Endothelial cell of umbilical vein (primary cell): ENCODE measurements at regions not wholly inside any gene's neighbourhood (a gene's known extent, or its start where the extent isn't known, plus 50 kb on each side); places are given as distances from the start of the nearest gene placed in this dataset.

Source experiments
- BruUV-seq: library from RNA; stranded (reverse); fragments of 400-500 nt; replicated peaks from 2 replicates; lab custom pipeline; 2021; lab: Mats Ljungman, UMichigan
- CTCF ChIA-PET: fragments of 300-600, 350-600 bp; sonication (Branson Sonifier 250); formaldehyde crosslinking; loops from one replicate; lab custom pipeline; 2021; ENCODE audit warnings: antibody characterized with exemption, inconsistent platforms; lab: Charles Lee
- POLR2A ChIA-PET: fragments of 300-600, 350-600 bp; sonication (Branson Sonifier 250); formaldehyde crosslinking; loops from one replicate; lab custom pipeline; 2021; ENCODE audit warnings: antibody characterized with exemption, inconsistent platforms; lab: Charles Lee
- DNase-seq: peaks from one replicate; pipeline ENCODE4 v3.0.0-alpha.2; 2011; ENCODE audit warnings: low read depth, low spot score
- FAIRE-seq: peaks from 2 replicates; lab custom pipeline; 2011; peaks lifted over from hg19 to GRCh38; lab: Jason Lieb, UNC
- H2AFZ ChIP-seq: 2 replicates; pipeline ENCODE4 v1.6.0; 2012; ENCODE audit warnings: low read depth, low read length, control low read depth, inconsistent platforms
- H3K27ac ChIP-seq: 2 replicates; pipeline ENCODE4 v1.5.1; 2011; ENCODE audit warnings: low read depth, mild to moderate bottlenecking, control low read depth, low read length, moderate library complexity; ENCODE audit not compliant: insufficient read depth
- H3K27me3 ChIP-seq, 2 experiments: 2 replicates each; pipeline versions ENCODE4 v1.6.0 to v1.6.1; 2011; ENCODE audit warnings: low read length in 2 of 2, mixed read lengths in 1 of 2; ENCODE audit not compliant: control insufficient read depth in 2 of 2, insufficient read depth in 2 of 2
- H3K36me3 ChIP-seq, 2 experiments: 2 replicates in 1 of 2; 3 replicates in 1 of 2; pipeline ENCODE4 v1.5.1; 2011; ENCODE audit warnings: low read length in 2 of 2, mild to moderate bottlenecking in 1 of 2, moderate library complexity in 1 of 2; ENCODE audit not compliant: control insufficient read depth in 2 of 2, insufficient read depth in 2 of 2; ENCODE audit errors: extremely low read depth in 1 of 2
- H3K4me1 ChIP-seq: 3 replicates; pipeline ENCODE4 v1.5.1; 2011; ENCODE audit warnings: mild to moderate bottlenecking, low read length; ENCODE audit not compliant: control insufficient read depth, insufficient read depth; ENCODE audit errors: extremely low read depth
- H3K4me2 ChIP-seq: 2 replicates; pipeline ENCODE4 v1.6.1; 2011; ENCODE audit warnings: low read length, control low read depth, mixed read lengths; ENCODE audit not compliant: insufficient read depth
- H3K4me3 ChIP-seq, 3 experiments: fragments of 200-600 bp in 1 of 3; sonication (generic), shearing (Covaris generic) in 1 of 3; replicated peaks in 1 of 3; 2 replicates each; pipeline ENCODE4 v1.5.1; 2011 to 2016; ENCODE audit warnings: control low read depth in 3 of 3, low read length in 3 of 3, mild to moderate bottlenecking in 2 of 3, inconsistent platforms in 1 of 3, low read depth in 1 of 3, moderate library complexity in 1 of 3; ENCODE audit not compliant: insufficient read depth in 1 of 3
- H3K79me2 ChIP-seq: 2 replicates; pipeline ENCODE4 v1.6.0; 2012; ENCODE audit warnings: low read length, inconsistent platforms; ENCODE audit not compliant: control insufficient read depth, insufficient read depth
- H3K9ac ChIP-seq: replicated peaks from 2 replicates; pipeline ENCODE3; 2011; ENCODE audit warnings: low read length, control low read depth; ENCODE audit not compliant: insufficient read depth; ENCODE audit errors: extremely low read depth
- H3K9me1 ChIP-seq: replicated peaks from 3 replicates; pipeline ENCODE4 v1.6.0; 2011; ENCODE audit warnings: mild to moderate bottlenecking, low read length; ENCODE audit not compliant: control insufficient read depth, insufficient read depth; ENCODE audit errors: extremely low read depth
- H3K9me3 ChIP-seq: replicated peaks from 2 replicates; pipeline ENCODE4 v1.5.1; 2012; ENCODE audit warnings: low read length, inconsistent platforms; ENCODE audit not compliant: control insufficient read depth, insufficient read depth
- H4K20me1 ChIP-seq: replicated peaks from 2 replicates; pipeline ENCODE3; 2011; ENCODE audit warnings: mild to moderate bottlenecking, low read length; ENCODE audit not compliant: control insufficient read depth, insufficient read depth; ENCODE audit errors: extremely low read depth
- CTCF ChIP-seq, 2 donors: IDR thresholded peaks; 1 replicate in 1 of 2; 2 replicates in 1 of 2; pipeline ENCODE4 v1.5.1; 2011; ENCODE audit warnings: low read length in 2 of 2, mild to moderate bottlenecking in 2 of 2, moderate library complexity in 2 of 2, control low read depth in 1 of 2, inconsistent platforms in 1 of 2, low read depth in 1 of 2; ENCODE audit not compliant: insufficient read depth in 1 of 2; ENCODE audit errors: extremely low read depth in 1 of 2
- EZH2 ChIP-seq: IDR thresholded peaks from 2 replicates; pipeline ENCODE4 v1.6.1; 2012; ENCODE audit warnings: borderline replicate concordance, low read depth, mild to moderate bottlenecking, moderate library complexity, low read length, inconsistent platforms; ENCODE audit not compliant: severe bottlenecking
- FOS ChIP-seq: IDR thresholded peaks from 2 replicates; pipeline ENCODE4 v1.6.1; 2011; ENCODE audit warnings: mild to moderate bottlenecking, low read length, moderate library complexity, borderline replicate concordance; ENCODE audit not compliant: insufficient read depth
- GATA2 ChIP-seq: IDR thresholded peaks from 2 replicates; pipeline ENCODE4 v1.7.0; 2011; ENCODE audit warnings: low read depth, mild to moderate bottlenecking, moderate library complexity, mixed read lengths, low read length; ENCODE audit not compliant: insufficient read length, insufficient read depth
- JUN ChIP-seq: IDR thresholded peaks from 2 replicates; pipeline ENCODE4 v1.6.1; 2011; ENCODE audit warnings: borderline replicate concordance, low read depth; ENCODE audit not compliant: insufficient read length, insufficient read depth
- MAX ChIP-seq: IDR thresholded peaks from 2 replicates; pipeline ENCODE4 v1.6.1; 2011; ENCODE audit not compliant: insufficient read depth, insufficient read length
- MYC ChIP-seq: IDR thresholded peaks from one replicate; pipeline ENCODE4 v1.6.1; 2011; ENCODE audit warnings: mild to moderate bottlenecking, low read depth, low read length
- POLR2A ChIP-seq: IDR thresholded peaks from 2 replicates; pipeline ENCODE4 v1.6.1; 2012; ENCODE audit warnings: low read depth, mild to moderate bottlenecking, control low read depth, low read length
- POLR2AphosphoS5 ChIP-seq: IDR thresholded peaks from 2 replicates; pipeline ENCODE4 v1.6.1; 2012; ENCODE audit warnings: low read depth, mild to moderate bottlenecking, control low read depth, low read length, moderate library complexity; ENCODE audit not compliant: insufficient read depth
- dilution Hi-C: fragments of 300-500 bp; cut with MboI; formaldehyde crosslinking; loops from one replicate; pipeline ENCODE4 v1.15.0; 2019; ENCODE audit warnings: low sequenced_read_pairs; ENCODE audit not compliant: extremely low pct_ligation_motif_present
- intact Hi-C: fragments of 100-400 bp; cut with micrococcal nuclease; formaldehyde crosslinking; loops from one replicate; pipeline ENCODE4 v1.10.0; 2022

- ChIA-PET POLR2A (no interaction called here), CTCF (interaction anchor here (2.0 kb wide), 1 partner anchor 18 kb away, joined by 17 read pairs; no protein-coding TSS in a partner anchor)
- Histone ChIP-seq H3K9ac (no peak overlapping the region), H3K36me3 (no peaks in the 10 kb centered on the region), H2AFZ (no peak overlapping the region), H3K4me3 (no peak overlapping the region), H3K9me1 (no peaks in the 10 kb centered on the region), H4K20me1 (no peaks in the 10 kb centered on the region), H3K4me1 (no peaks in the 10 kb centered on the region), H3K79me2 (no peaks in the 10 kb centered on the region), H3K9me3 (no peaks in the 10 kb centered on the region), H3K27ac (no peak overlapping the region), H3K4me2 (no peak overlapping the region), H3K27me3 (no peaks in the 10 kb centered on the region)
- FAIRE-seq, result no peak
- DNase-seq, result no peak
- TF ChIP-seq POLR2A (no peak), MYC (no peak), POLR2AphosphoS5 (no peak), FOS (no peak), JUN (no peak), CTCF (IDR thresholded peaks at IDR 0.05; ENCODE audit: extremely low read depth in 1 of 2, insufficient read depth in 1 of 2, low read depth in 1 of 2, low read length in 2 of 2) (no peak), MAX (no peak), EZH2 (no peak), GATA2 (no peak)
- dilution Hi-C loops (no loop called here), intact Hi-C loops (no loop called here)
- no TSS peak for BruUV-seq
These were observed 194.2 kb upstream of the CHD1 start for GRCh38 chr5:99122976-99123375.
